OCI-LY1 (cell line): ENCODE measurements at regions not wholly inside any gene's neighbourhood (a gene's known extent, or its start where the extent isn't known, plus 50 kb on each side); places are given as distances from the start of the nearest gene placed in this dataset.

ENCODE experiments used
- H2AFZ ChIP-seq: fragments of 200-600 bp; sonication (generic), shearing (Covaris generic); 2 replicates; pipeline ENCODE4 v1.6.0; 2014; ENCODE audit warnings: antibody characterized with exemption, mild to moderate bottlenecking, low read length
- H3F3A ChIP-seq: fragments of 200-600 bp; sonication (generic), shearing (Covaris generic); 2 replicates; pipeline ENCODE4 v1.6.0; 2014; ENCODE audit warnings: mild to moderate bottlenecking, antibody characterized with exemption, low read length, moderate library complexity; ENCODE audit not compliant: insufficient read depth
- H3K27ac ChIP-seq: fragments of 200-600 bp; sonication (generic); 2 replicates; pipeline ENCODE4 v1.5.1; 2014; ENCODE audit warnings: low read length, mixed run types, mild to moderate bottlenecking, low read depth; ENCODE audit not compliant: poor library complexity, severe bottlenecking
- H3K27me3 ChIP-seq: fragments of 200-600 bp; sonication (generic); 2 replicates; pipeline ENCODE4 v1.6.0; 2014; ENCODE audit warnings: antibody characterized with exemption, mild to moderate bottlenecking, low read length, moderate library complexity; ENCODE audit not compliant: insufficient read depth
- H3K36me3 ChIP-seq: fragments of 200-600 bp; sonication (generic); 2 replicates; pipeline ENCODE4 v1.6.1; 2014; ENCODE audit warnings: mild to moderate bottlenecking, antibody characterized with exemption, low read length, moderate library complexity, mixed read lengths; ENCODE audit not compliant: insufficient read depth
- H3K4me1 ChIP-seq: fragments of 200-600 bp; sonication (generic); 2 replicates; pipeline ENCODE4 v1.5.1; 2014; ENCODE audit warnings: mild to moderate bottlenecking, low read length, moderate library complexity; ENCODE audit not compliant: insufficient read depth, severe bottlenecking
- H3K4me2 ChIP-seq: fragments of 200-600 bp; sonication (generic), shearing (Covaris generic); 2 replicates; pipeline ENCODE4 v1.6.1; 2014; ENCODE audit warnings: low read length
- H3K4me3 ChIP-seq: fragments of 200-600 bp; sonication (generic); 2 replicates; pipeline ENCODE4 v1.5.1; 2014; ENCODE audit warnings: low read length, low read depth, mild to moderate bottlenecking, mixed read lengths; ENCODE audit not compliant: poor library complexity, severe bottlenecking
- H3K79me2 ChIP-seq: fragments of 200-600 bp; shearing (Covaris generic); 2 replicates; pipeline ENCODE4 v1.6.1; 2016; ENCODE audit warnings: mixed run types, low read length, mixed read lengths; ENCODE audit not compliant: insufficient read depth
- H3K9ac ChIP-seq: fragments of 200-600 bp; sonication (generic), shearing (Covaris generic); 2 replicates; pipeline ENCODE4 v1.6.1; 2014; ENCODE audit warnings: mild to moderate bottlenecking, low read length, mixed read lengths
- H3K9me2 ChIP-seq: fragments of 200-600 bp; sonication (generic), shearing (Covaris generic); 2 replicates; pipeline ENCODE4 v1.6.1; 2014; ENCODE audit warnings: low read depth, mild to moderate bottlenecking, low read length, mixed read lengths
- H3K9me3 ChIP-seq: fragments of 200-600 bp; shearing (Covaris generic); 2 replicates; pipeline ENCODE4 v1.6.1; 2014; ENCODE audit warnings: low read length, mixed read lengths
- H4K20me1 ChIP-seq: fragments of 200-600 bp; sonication (generic), shearing (Covaris generic); 2 replicates; pipeline ENCODE4 v1.6.0; 2016; ENCODE audit warnings: mild to moderate bottlenecking, low read length; ENCODE audit not compliant: insufficient read depth
- CTCF ChIP-seq: fragments of 200-600 bp; sonication (generic), shearing (Covaris generic); IDR thresholded peaks from 2 replicates; pipeline ENCODE4 v1.5.1; 2017; ENCODE audit warnings: mild to moderate bottlenecking, antibody characterized with exemption, low read length, moderate library complexity, mixed read lengths
- EZH2 ChIP-seq: fragments of 200-600 bp; sonication (generic), shearing (Covaris generic); IDR thresholded peaks from 2 replicates; pipeline ENCODE4 v1.8.0; 2017; ENCODE audit warnings: borderline replicate concordance, mixed run types, mild to moderate bottlenecking, antibody characterized with exemption, low read length, moderate library complexity, mixed read lengths

- H4K20me1 ChIP-seq: no peaks in the 10 kb centered on the region
- H3K27ac ChIP-seq: no peak overlapping the region
- no peak overlapping the region for H3K4me3 ChIP-seq
- no peaks in the 10 kb centered on the region for H3K36me3 ChIP-seq
- no peaks in the 10 kb centered on the region for H3K4me1 ChIP-seq
- H3K27me3 ChIP-seq: no peaks in the 10 kb centered on the region
- H3K9ac ChIP-seq: no peak overlapping the region
- H3K79me2 ChIP-seq: no peaks in the 10 kb centered on the region
- no peak overlapping the region for H2AFZ ChIP-seq
- H3K9me2 ChIP-seq: no peaks in the 10 kb centered on the region
- H3K4me2 ChIP-seq: no peak overlapping the region
- H3F3A ChIP-seq: no peaks in the 10 kb centered on the region
- H3K9me3 ChIP-seq: no peaks in the 10 kb centered on the region
- TF ChIP-seq EZH2 (no peak), CTCF (no peak)
Measured at GRCh38 chr12:114287821-114288525, 118.0 kb downstream of the TBX5 start.

GRCh38 chr12:114286145-114286544, 119.8 kb downstream of the TBX5 start:
- no peak overlapping the region for H3K27ac ChIP-seq

GRCh38 chr12:114285554-114285953, 120.4 kb downstream of the TBX5 start:
- no peak overlapping the region for H3K9ac ChIP-seq
- H3F3A ChIP-seq: no peaks in the 10 kb centered on the region
- no peaks in the 10 kb centered on the region for H3K79me2 ChIP-seq
- H3K27ac ChIP-seq: no peak overlapping the region
- no peak overlapping the region for H2AFZ ChIP-seq
- TF ChIP-seq EZH2 (no peak), CTCF (no peak)
- no peaks in the 10 kb centered on the region for H3K27me3 ChIP-seq
- no peaks in the 10 kb centered on the region for H3K9me3 ChIP-seq
- H3K36me3 ChIP-seq: no peaks in the 10 kb centered on the region
- H3K9me2 ChIP-seq: no peaks in the 10 kb centered on the region
- no peaks in the 10 kb centered on the region for H3K4me1 ChIP-seq
- H3K4me2 ChIP-seq: no peak overlapping the region
- H4K20me1 ChIP-seq: no peaks in the 10 kb centered on the region
- H3K4me3 ChIP-seq: no peak overlapping the region

More at GRCh38 chr12:114286145-114286544, 119.8 kb downstream of the TBX5 start:
- Histone ChIP-seq H3K9me2 (no peaks in the 10 kb centered on the region), H3K4me2 (no peak overlapping the region), H3K27me3 (no peaks in the 10 kb centered on the region), H3K79me2 (no peaks in the 10 kb centered on the region), H3K36me3 (no peaks in the 10 kb centered on the region), H3K9ac (no peak overlapping the region), H3K9me3 (no peaks in the 10 kb centered on the region), H2AFZ (no peak overlapping the region), H3K4me3 (no peak overlapping the region), H4K20me1 (no peaks in the 10 kb centered on the region), H3K4me1 (no peaks in the 10 kb centered on the region), H3F3A (no peaks in the 10 kb centered on the region)
- TF ChIP-seq CTCF: no peak
- TF ChIP-seq EZH2: no peak
